ENCODE measurements at regions not wholly inside any gene's neighbourhood (a gene's known extent, or its start where the extent isn't known, plus 50 kb on each side); places are given as distances from the start of the nearest gene placed in this dataset.
"Not testable (repeated sequence)": the region's sequence is repeated elsewhere in the genome, so short reads cannot be mapped to it uniquely, and the experiment has no call there.

GRCh38 chr17:77533697-77534096 is 392.9 kb downstream of the SEC14L1 start:
- DNase-seq: not testable (repeated sequence)

- no peak for DNase-seq
Observed at GRCh38 chr17:77534137-77534536, 393.4 kb downstream of the SEC14L1 start.

- no peak for DNase-seq
Observed at GRCh38 chr17:77535435-77535834, 394.7 kb downstream of the SEC14L1 start.

- peak; percentile 16 to 46 for DNase-seq
Observed at GRCh38 chr17:77535892-77536291, 395.1 kb downstream of the SEC14L1 start.

- no peak for DNase-seq
Observed at GRCh38 chr17:77537566-77537965, 396.8 kb downstream of the SEC14L1 start.

- no peak for DNase-seq
Observed at GRCh38 chr17:77540531-77540930, 399.8 kb downstream of the SEC14L1 start.

GRCh38 chr17:77540975-77541374 is 400.2 kb downstream of the SEC14L1 start:
- DNase-seq: no peak

- DNase-seq: no peak
Observed at GRCh38 chr17:77542011-77542410, 401.2 kb downstream of the SEC14L1 start.

GRCh38 chr17:77542551-77543490 is 402.1 kb downstream of the SEC14L1 start:
- peak; percentile 58 to 82 for DNase-seq

GRCh38 chr17:77543801-77544200 is 403.0 kb downstream of the SEC14L1 start:
- no peak for DNase-seq

GRCh38 chr17:77544347-77545110 is 403.8 kb downstream of the SEC14L1 start:
- DNase-seq: no peak

GRCh38 chr17:77546772-77547241 is 406.0 kb downstream of the SEC14L1 start:
- peak in 1 of 2 donors; percentile 9 for DNase-seq

GRCh38 chr17:77548967-77549366 is 408.2 kb downstream of the SEC14L1 start:
- DNase-seq: peak; percentile 51 to 69

GRCh38 chr17:77549726-77550366 is 408.7 kb upstream of the TNRC6C start:
- no peak for DNase-seq

- DNase-seq: no peak
Observed at GRCh38 chr17:77553459-77554066, 404.9 kb upstream of the TNRC6C start.

- no peak for DNase-seq
Observed at GRCh38 chr17:77555121-77555591, 403.3 kb upstream of the TNRC6C start.

- no peak for DNase-seq
Observed at GRCh38 chr17:77555741-77556291, 402.7 kb upstream of the TNRC6C start.

- no peak for DNase-seq
Observed at GRCh38 chr17:77556383-77557061, 402.0 kb upstream of the TNRC6C start.

GRCh38 chr17:77558846-77559626 is 399.5 kb upstream of the TNRC6C start:
- DNase-seq: no peak

- no peak for DNase-seq
Observed at GRCh38 chr17:77560381-77560780, 398.1 kb upstream of the TNRC6C start.

- DNase-seq: no peak
Observed at GRCh38 chr17:77560841-77561240, 397.7 kb upstream of the TNRC6C start.
